ENCODE measurements at regions not wholly inside any gene's neighbourhood (a gene's known extent, or its start where the extent isn't known, plus 50 kb on each side); places are given as distances from the start of the nearest gene placed in this dataset.

DNA sequence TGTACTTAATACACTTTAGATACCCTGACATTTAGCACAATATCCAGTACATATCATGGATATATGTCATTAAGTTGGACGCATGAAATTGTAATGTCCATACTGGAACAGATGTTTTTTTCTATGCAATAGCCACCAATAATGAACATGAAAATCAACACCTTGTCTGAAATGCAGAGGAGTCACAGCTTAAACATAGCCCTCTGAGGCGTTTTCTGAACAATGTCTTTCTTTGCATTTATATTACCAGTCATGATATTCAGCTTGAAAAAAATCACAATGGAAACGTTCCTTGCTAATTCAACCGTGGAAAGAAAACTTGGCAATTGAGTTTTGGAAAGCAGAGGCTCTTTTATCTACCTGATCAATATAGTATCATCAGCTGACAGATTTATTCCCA lies 86.7 kb upstream of the COL11A1 start:
- no peak for TF ChIP-seq EP300 (IDR thresholded peaks at IDR 0.05)
- TF ChIP-seq, protein P1, sequence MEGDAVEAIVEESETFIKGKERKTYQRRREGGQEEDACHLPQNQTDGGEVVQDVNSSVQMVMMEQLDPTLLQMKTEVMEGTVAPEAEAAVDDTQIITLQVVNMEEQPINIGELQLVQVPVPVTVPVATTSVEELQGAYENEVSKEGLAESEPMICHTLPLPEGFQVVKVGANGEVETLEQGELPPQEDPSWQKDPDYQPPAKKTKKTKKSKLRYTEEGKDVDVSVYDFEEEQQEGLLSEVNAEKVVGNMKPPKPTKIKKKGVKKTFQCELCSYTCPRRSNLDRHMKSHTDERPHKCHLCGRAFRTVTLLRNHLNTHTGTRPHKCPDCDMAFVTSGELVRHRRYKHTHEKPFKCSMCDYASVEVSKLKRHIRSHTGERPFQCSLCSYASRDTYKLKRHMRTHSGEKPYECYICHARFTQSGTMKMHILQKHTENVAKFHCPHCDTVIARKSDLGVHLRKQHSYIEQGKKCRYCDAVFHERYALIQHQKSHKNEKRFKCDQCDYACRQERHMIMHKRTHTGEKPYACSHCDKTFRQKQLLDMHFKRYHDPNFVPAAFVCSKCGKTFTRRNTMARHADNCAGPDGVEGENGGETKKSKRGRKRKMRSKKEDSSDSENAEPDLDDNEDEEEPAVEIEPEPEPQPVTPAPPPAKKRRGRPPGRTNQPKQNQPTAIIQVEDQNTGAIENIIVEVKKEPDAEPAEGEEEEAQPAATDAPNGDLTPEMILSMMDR (IDR thresholded peaks at IDR 0.05): no peak
